MM.1S (cell line): ENCODE measurements at regions not wholly inside any gene's neighbourhood (a gene's known extent, or its start where the extent isn't known, plus 50 kb on each side); places are given as distances from the start of the nearest gene placed in this dataset.

Experiments used
- DNase-seq: peaks from one replicate; pipeline ENCODE4 v3.0.0-alpha.2; 2015
- H2AFZ ChIP-seq: fragments of 300-600 bp; sonication (generic); 2 replicates; pipeline ENCODE4 v1.6.0; 2016; ENCODE audit warnings: antibody characterized with exemption, low read length
- H3F3A ChIP-seq: fragments of 300-600 bp; sonication (generic); 2 replicates; pipeline ENCODE4 v1.6.1; 2016; ENCODE audit warnings: mild to moderate bottlenecking, antibody characterized with exemption, low read length, moderate library complexity, mixed read lengths; ENCODE audit not compliant: insufficient read depth
- H3K27ac ChIP-seq: fragments of 300-600 bp; sonication (generic); 2 replicates; pipeline ENCODE4 v1.5.1; 2016; ENCODE audit warnings: mild to moderate bottlenecking, low read length
- H3K27me3 ChIP-seq: fragments of 300-600 bp; sonication (generic); replicated peaks from 2 replicates; pipeline ENCODE4 v1.6.0; 2016; ENCODE audit warnings: low read length; ENCODE audit not compliant: insufficient read depth
- H3K36me3 ChIP-seq: fragments of 300-600 bp; sonication (generic); replicated peaks from 2 replicates; pipeline ENCODE4 v1.6.1; 2016; ENCODE audit warnings: mild to moderate bottlenecking, low read length, mixed read lengths; ENCODE audit not compliant: insufficient read depth
- H3K4me1 ChIP-seq: fragments of 300-600 bp; sonication (generic); 2 replicates; pipeline ENCODE4 v1.6.1; 2016; ENCODE audit warnings: low read length, mixed read lengths
- H3K4me2 ChIP-seq: fragments of 300-600 bp; sonication (generic); 2 replicates; pipeline ENCODE4 v1.6.0; 2016; ENCODE audit warnings: low read depth, low read length
- H3K4me3 ChIP-seq: fragments of 300-600 bp; sonication (generic); 2 replicates; pipeline ENCODE4 v1.5.1; 2016; ENCODE audit warnings: low read length, mixed read lengths
- H3K79me2 ChIP-seq: fragments of 300-600 bp; sonication (generic); 2 replicates; pipeline ENCODE4 v1.6.1; 2016; ENCODE audit warnings: mixed run types, low read length, mixed read lengths
- H3K9ac ChIP-seq: fragments of 300-600 bp; sonication (generic); 2 replicates; pipeline ENCODE4 v1.6.1; 2016; ENCODE audit warnings: low read length, mixed read lengths
- H3K9me2 ChIP-seq: fragments of 300-600 bp; sonication (generic); replicated peaks from 2 replicates; pipeline ENCODE4 v1.6.1; 2016; ENCODE audit warnings: mild to moderate bottlenecking, low read length, mixed read lengths; ENCODE audit not compliant: insufficient read depth
- H3K9me3 ChIP-seq: fragments of 300-600 bp; sonication (generic); replicated peaks from 2 replicates; pipeline ENCODE4 v1.6.1; 2016; ENCODE audit warnings: mild to moderate bottlenecking, low read length, mixed read lengths; ENCODE audit not compliant: insufficient read depth
- H4K20me1 ChIP-seq: fragments of 300-600 bp; sonication (generic); 2 replicates; pipeline ENCODE4 v1.6.1; 2016; ENCODE audit warnings: mild to moderate bottlenecking, low read length, moderate library complexity, mixed read lengths; ENCODE audit not compliant: insufficient read depth
- CTCF ChIP-seq: fragments of 300-600 bp; sonication (generic); IDR thresholded peaks from 2 replicates; pipeline ENCODE4 v1.5.1; 2016; ENCODE audit warnings: antibody characterized with exemption, low read length, mixed read lengths
- EZH2 ChIP-seq: fragments of 300-600 bp; sonication (generic); optimal IDR thresholded peaks from 2 replicates; pipeline ENCODE3; 2017; ENCODE audit warnings: low read depth, mild to moderate bottlenecking, antibody characterized with exemption, low read length, mixed read lengths
- EZH2phosphoT487 ChIP-seq: fragments of 300-600 bp; sonication (generic); IDR thresholded peaks from 2 replicates; pipeline ENCODE4 v1.6.1; 2018; ENCODE audit warnings: antibody characterized with exemption, low read length

GRCh38 chr4:27368781-27369180 lies 508.1 kb downstream of the STIM2 start:
- Histone ChIP-seq H3K9me3 (no peaks in the 10 kb centered on the region), H3K79me2 (no peaks in the 10 kb centered on the region), H3K27me3 (no peaks in the 10 kb centered on the region), H4K20me1 (no peaks in the 10 kb centered on the region), H3K27ac (no peak overlapping the region), H3K36me3 (no peaks in the 10 kb centered on the region), H3K4me3 (no peak overlapping the region), H3K4me2 (no peak overlapping the region), H2AFZ (no peak overlapping the region), H3K9me2 (no peaks in the 10 kb centered on the region), H3K4me1 (no peaks in the 10 kb centered on the region), H3F3A (no peaks in the 10 kb centered on the region), H3K9ac (no peak overlapping the region)
- TF ChIP-seq EZH2 (no peak), CTCF (no peak), EZH2phosphoT487 (no peak)
- DNase-seq, result no peak

- H3K9me3 ChIP-seq, result no peaks in the 10 kb centered on the region
- H4K20me1 ChIP-seq, result no peaks in the 10 kb centered on the region
- no peak for DNase-seq
- no peaks in the 10 kb centered on the region for H3K79me2 ChIP-seq
- no peaks in the 10 kb centered on the region for H3K27me3 ChIP-seq
- H3K4me1 ChIP-seq, result no peaks in the 10 kb centered on the region
- no peaks in the 10 kb centered on the region for H3K9me2 ChIP-seq
- H3K27ac ChIP-seq, result no peak overlapping the region
- no peaks in the 10 kb centered on the region for H3K36me3 ChIP-seq
- H3K4me3 ChIP-seq, result no peak overlapping the region
- H2AFZ ChIP-seq, result no peak overlapping the region
- no peaks in the 10 kb centered on the region for H3F3A ChIP-seq
- no peak overlapping the region for H3K9ac ChIP-seq
- no peak overlapping the region for H3K4me2 ChIP-seq
- TF ChIP-seq EZH2, result no peak
- no peak for TF ChIP-seq CTCF
- TF ChIP-seq EZH2phosphoT487, result no peak
Observed at GRCh38 chr4:27381815-27382214, 521.2 kb downstream of the STIM2 start.

GRCh38 chr4:27387711-27388110 lies 527.1 kb downstream of the STIM2 start:
- Histone ChIP-seq H3K79me2 (no peaks in the 10 kb centered on the region), H3K9ac (no peak overlapping the region), H3K4me1 (no peaks in the 10 kb centered on the region), H3K27ac (no peak overlapping the region), H3K9me3 (no peaks in the 10 kb centered on the region), H4K20me1 (no peaks in the 10 kb centered on the region), H3K9me2 (no peaks in the 10 kb centered on the region; the same call in 1 of the 2 replicates), H3K27me3 (no peaks in the 10 kb centered on the region), H3K36me3 (no peaks in the 10 kb centered on the region), H2AFZ (no peak overlapping the region), H3K4me2 (no peak overlapping the region), H3F3A (no peaks in the 10 kb centered on the region), H3K4me3 (no peak overlapping the region)
- no peak for TF ChIP-seq EZH2phosphoT487
- DNase-seq, result no peak

- no peak overlapping the region for H3K4me3 ChIP-seq
- TF ChIP-seq CTCF, result no peak
- TF ChIP-seq EZH2, result no peak
- no peak for TF ChIP-seq EZH2phosphoT487
Observed at GRCh38 chr4:27397886-27398285, 537.2 kb downstream of the STIM2 start.

More at GRCh38 chr4:27397886-27398285, 537.2 kb downstream of the STIM2 start:
- Histone ChIP-seq H3K4me1 (no peaks in the 10 kb centered on the region), H3K9me3 (no peaks in the 10 kb centered on the region), H3K27me3 (no peaks in the 10 kb centered on the region), H3K27ac (no peak overlapping the region), H3K9ac (no peak overlapping the region), H3F3A (no peaks in the 10 kb centered on the region), H3K9me2 (no peaks in the 10 kb centered on the region), H3K79me2 (no peaks in the 10 kb centered on the region), H3K4me2 (no peak overlapping the region), H2AFZ (no peak overlapping the region), H3K36me3 (no peaks in the 10 kb centered on the region), H4K20me1 (no peaks in the 10 kb centered on the region)
- no peak for DNase-seq
